HG03521 (cell line): ENCODE measurements at regions not wholly inside any gene's neighbourhood (a gene's known extent, or its start where the extent isn't known, plus 50 kb on each side); places are given as distances from the start of the nearest gene placed in this dataset.

Source experiments
- ATAC-seq: cut with Tn5 transposase; IDR thresholded peaks from one replicate; pipeline ENCODE4 v1.9.1; 2021; ENCODE audit warnings: mild to moderate bottlenecking, moderate library complexity; ENCODE audit not compliant: unreplicated experiment

DNA sequence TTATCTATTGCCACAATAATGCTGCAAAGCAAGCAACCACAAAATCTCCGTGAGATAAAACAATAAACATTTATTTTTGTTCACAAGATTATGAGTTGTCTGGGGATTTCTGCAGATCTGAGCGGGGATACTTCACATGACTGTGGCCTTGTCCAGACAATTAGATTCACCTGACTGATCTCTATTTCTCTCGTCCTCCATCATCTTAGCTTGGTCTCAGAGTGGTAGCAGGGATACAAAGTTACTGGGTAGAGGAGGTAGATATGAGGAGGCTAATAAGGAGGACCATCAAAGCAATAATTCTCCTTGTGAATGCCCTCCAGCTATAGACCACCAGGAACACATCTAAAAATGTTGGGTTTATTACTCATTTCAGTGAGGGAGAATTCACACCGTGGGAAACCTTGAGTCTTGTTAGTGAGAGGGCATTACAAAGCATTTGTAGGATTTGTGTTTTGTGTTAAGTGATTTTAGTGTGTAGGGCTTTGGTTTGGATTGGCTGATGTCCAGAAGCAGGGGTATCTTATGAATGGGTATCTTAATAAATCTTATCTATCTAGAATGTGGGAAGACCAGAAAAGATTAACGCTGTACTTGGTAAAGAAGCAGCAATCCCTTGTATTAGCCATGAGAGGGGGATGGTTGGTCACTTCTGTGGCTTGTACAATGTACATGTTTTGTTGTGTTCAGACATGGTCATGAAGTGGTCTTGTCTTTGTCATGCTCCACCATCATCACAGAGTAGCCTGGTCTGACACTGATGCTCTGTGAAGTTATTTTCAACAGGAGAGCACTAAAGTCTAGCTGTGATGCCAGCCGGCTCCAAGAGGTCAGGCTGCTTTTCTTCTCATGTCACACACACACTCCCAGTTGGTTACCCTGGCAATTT, 287.6 kb upstream of the STT3B start:
- no peak for ATAC-seq

- no peak for ATAC-seq
Observed at GRCh38 chr3:31246293-31247062, 286.2 kb upstream of the STT3B start.

DNA sequence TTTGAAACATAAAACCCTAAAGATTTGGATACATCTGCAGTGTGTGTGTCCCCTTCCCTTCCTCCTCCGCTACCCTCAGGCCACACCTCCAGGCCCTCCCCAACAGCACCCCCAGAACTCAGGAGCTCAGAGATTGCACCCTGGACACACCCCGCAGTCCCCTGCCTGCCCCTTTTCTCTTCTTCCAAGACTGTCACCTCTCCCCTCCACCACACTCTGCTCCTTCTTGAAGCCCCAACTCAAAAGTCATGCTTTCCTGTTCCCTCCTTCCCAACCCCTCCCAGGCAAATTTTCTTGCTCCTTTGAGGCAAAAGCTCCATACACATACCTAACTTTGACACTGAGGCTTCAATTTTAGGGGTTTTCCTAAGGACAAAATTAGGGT, 285.7 kb upstream of the STT3B start:
- no peak for ATAC-seq

DNA sequence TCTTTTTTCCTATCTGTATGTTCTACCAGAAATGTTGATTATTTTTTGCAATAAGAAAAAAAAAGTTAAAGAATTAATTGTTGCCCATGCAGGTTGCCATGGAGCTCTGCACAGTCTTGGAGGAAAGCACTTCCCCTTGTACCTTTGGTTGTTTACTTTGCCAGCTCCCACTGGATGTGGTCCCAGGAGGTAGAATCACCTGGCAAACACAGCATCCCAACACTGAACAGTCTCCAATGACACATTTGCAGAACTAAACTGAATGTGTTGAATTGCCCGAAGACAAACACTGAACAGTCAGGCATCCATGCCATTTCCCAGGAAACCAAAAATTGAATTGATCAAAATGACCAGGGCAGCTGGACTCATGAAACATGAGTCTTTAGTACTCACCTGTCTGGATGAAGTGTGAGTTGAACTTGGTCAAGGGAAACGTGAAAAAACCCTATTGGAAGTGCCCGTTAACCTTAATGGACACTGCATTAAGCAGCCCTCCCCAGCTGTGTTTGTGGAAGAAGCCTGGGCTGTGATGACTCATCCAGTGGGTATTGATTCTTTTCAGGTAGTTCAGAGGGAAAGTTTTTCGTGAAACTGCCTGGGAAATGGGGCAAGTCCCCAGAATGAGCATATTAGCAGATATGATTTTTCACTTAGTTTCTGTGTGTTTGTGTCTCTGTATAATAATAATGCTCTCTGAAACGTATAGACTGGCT, 284.7 kb upstream of the STT3B start:
- peak; percentile 49 for ATAC-seq

DNA sequence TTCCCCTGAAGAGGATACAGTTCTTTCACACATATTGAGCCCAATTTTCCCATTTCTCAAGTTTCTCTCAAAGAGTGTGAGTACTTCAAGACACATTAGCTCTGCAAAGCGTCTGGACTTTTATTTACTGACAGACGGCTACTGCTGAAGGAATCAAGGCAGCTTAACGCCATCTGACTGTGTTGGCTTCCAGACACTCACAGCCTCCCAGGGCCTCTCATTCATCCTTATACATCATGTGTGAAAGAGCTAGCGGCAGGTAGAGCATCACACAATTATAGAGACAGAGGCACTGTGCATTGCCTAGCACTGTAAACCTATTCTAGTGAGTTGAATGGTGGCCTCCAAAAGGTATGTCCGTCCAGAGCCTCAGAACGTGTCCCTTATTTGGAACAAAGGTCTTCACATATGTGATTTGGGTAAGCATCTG, 284.1 kb upstream of the STT3B start:
- ATAC-seq, result peak; percentile 8

GRCh38 chr3:31249545-31249944, 283.2 kb upstream of the STT3B start:
- ATAC-seq, result peak; percentile 37

DNA sequence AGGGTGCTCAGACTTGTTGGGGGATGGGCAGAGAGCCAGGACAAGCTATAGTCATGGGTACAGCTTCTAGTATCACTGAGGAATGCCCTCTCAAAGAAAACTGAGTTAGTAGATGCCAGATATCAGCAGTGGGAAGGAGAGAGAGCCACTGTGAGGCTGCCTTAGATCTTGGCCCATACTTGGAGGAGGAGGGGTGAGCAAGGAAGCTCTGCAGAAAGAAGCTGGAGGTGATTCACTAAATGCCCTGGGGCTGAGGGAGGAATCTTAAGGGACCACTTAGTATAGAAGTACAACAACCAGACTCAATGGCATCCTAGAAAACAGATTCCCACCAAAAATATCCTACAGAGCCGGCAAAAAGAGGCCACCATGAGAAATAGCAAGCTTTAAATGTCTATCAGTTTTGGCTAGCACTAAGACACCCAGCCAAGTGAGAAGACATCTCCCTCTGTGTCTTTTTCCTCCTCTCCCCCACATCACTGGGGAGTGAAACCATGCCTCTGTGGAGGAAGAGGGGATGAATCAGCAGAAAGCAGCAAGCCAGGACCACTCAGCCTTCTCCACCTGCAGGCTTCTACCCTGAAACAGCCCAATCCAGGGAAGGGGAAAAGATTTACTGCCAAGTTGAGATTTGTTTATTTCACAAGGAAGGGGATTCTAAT, 282.5 kb upstream of the STT3B start:
- no peak for ATAC-seq

- no peak for ATAC-seq
Observed at GRCh38 chr3:31251083-31251482, 281.6 kb upstream of the STT3B start.

- no peak for ATAC-seq
Observed at GRCh38 chr3:31252216-31253185, 280.2 kb upstream of the STT3B start.

- no peak for ATAC-seq
Observed at GRCh38 chr3:31253782-31254181, 278.9 kb upstream of the STT3B start.

GRCh38 chr3:31254483-31254882, 278.2 kb upstream of the STT3B start:
- ATAC-seq, result no peak

GRCh38 chr3:31255007-31255581, 277.6 kb upstream of the STT3B start:
- ATAC-seq, result no peak

- ATAC-seq, result no peak
Observed at GRCh38 chr3:31262201-31262600, 270.5 kb upstream of the STT3B start.

DNA sequence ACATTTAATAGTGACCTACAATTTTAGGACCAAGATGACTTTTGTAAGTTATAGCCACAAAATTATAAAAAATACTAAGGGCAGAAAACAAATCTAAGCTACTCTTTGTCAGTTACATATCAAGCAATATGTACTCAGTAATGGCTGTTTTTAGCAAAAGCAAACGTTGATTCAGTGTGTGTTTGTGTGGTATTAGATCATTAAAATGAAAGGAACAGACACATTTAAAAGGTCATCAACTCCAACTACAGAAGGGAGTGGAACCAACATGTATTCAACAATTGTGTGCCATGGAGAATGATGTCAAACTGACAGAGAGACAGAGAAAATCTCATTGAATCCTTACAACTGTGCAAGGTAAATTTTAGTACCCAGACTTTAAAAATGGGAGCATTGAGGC, 268.8 kb upstream of the STT3B start:
- no peak for ATAC-seq

GRCh38 chr3:31265646-31266428, 266.9 kb upstream of the STT3B start:
- ATAC-seq, result no peak

GRCh38 chr3:31268868-31269267, 263.9 kb upstream of the STT3B start:
- ATAC-seq, result no peak

GRCh38 chr3:31270010-31270409, 262.7 kb upstream of the STT3B start:
- ATAC-seq, result no peak

DNA sequence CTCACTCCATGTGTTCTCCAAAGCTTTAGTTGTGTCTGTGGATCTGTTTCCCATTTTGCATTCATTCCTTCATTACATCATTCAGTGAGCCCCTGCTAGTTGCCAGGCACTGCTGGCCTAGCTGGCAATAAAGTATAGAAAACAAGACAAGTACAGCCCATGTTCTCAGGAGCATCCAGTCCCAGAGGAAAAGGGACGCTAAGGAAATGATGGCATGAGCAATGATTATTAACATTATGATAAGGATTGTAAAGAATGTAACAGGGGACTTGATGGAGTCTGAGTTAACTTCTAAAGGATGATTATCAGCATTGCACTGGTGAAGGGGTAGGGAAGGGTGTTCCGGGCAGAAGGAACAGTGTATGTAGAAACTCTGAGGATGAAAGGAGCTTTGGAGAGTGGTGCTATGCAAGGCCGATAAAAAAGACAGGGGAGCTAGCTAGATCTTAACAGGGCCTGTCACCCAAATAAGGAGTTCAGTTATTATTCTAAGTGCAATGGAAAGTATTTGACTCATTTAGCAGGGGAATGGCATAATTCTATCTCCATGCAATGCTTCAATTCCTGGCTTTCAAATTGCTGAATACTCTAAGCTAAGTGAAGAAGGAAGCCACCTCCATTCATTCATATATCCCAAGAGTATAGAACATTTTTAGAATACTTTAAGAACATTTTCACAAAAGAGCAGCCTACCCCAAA, 258.2 kb upstream of the STT3B start:
- ATAC-seq, result no peak
